ENCODE measurements at regions not wholly inside any gene's neighbourhood (a gene's known extent, or its start where the extent isn't known, plus 50 kb on each side); places are given as distances from the start of the nearest gene placed in this dataset.

DNA sequence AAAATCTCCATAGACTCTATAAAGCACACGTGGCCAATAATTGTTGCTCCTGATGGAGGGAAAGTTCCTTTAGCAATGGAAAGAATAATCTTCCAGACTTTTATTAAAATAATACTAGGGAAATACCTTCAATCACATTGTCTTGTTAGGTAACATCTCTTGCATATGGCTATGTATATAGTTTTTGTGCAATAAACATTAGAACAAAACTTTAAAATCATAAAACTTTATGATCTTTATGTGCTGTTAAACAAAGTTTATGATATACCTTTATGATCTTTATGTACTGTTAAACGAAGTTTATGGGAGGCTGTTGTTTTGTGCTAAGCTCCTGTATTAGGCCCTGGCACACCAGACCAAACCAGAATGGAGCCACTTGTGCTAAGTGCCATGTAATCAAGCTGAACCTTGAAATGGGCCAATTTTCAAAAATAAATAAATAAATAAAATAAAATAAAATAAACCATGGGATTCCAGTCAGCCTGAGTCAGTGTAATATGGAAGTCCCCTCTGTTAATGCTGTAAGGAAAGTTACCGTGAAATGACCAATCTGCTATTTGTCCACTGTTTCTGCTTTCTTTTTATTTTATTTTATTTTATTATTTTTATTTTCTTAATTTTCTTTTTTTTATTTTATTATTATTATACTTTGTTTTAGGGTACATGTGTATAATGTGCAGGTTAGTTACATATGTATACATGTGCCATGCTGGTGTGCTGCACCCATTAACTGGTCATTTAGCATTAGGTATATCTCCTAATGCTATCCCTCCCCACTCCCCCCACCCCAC, 431.3 kb downstream of the SPATA31D1 start:
- TF ChIP-seq EP300 (IDR thresholded peaks at IDR 0.05; ENCODE audit: borderline replicate concordance) (no peak), NFIC (IDR thresholded peaks at IDR 0.05) (no peak), RAD21 (IDR thresholded peaks at IDR 0.05; ENCODE audit: low read depth) (no peak), YY1 (IDR thresholded peaks at IDR 0.05; ENCODE audit: low read depth) (no peak), TAF1 (IDR thresholded peaks at IDR 0.05; ENCODE audit: low read depth) (no peak), CREB1 (IDR thresholded peaks at IDR 0.05; ENCODE audit: low read depth) (no peak)
- TF ChIP-seq, protein P1, sequence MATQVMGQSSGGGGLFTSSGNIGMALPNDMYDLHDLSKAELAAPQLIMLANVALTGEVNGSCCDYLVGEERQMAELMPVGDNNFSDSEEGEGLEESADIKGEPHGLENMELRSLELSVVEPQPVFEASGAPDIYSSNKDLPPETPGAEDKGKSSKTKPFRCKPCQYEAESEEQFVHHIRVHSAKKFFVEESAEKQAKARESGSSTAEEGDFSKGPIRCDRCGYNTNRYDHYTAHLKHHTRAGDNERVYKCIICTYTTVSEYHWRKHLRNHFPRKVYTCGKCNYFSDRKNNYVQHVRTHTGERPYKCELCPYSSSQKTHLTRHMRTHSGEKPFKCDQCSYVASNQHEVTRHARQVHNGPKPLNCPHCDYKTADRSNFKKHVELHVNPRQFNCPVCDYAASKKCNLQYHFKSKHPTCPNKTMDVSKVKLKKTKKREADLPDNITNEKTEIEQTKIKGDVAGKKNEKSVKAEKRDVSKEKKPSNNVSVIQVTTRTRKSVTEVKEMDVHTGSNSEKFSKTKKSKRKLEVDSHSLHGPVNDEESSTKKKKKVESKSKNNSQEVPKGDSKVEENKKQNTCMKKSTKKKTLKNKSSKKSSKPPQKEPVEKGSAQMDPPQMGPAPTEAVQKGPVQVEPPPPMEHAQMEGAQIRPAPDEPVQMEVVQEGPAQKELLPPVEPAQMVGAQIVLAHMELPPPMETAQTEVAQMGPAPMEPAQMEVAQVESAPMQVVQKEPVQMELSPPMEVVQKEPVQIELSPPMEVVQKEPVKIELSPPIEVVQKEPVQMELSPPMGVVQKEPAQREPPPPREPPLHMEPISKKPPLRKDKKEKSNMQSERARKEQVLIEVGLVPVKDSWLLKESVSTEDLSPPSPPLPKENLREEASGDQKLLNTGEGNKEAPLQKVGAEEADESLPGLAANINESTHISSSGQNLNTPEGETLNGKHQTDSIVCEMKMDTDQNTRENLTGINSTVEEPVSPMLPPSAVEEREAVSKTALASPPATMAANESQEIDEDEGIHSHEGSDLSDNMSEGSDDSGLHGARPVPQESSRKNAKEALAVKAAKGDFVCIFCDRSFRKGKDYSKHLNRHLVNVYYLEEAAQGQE (IDR thresholded peaks at IDR 0.05; ENCODE audit: low read depth) = no peak
- TF ChIP-seq, protein P2, sequence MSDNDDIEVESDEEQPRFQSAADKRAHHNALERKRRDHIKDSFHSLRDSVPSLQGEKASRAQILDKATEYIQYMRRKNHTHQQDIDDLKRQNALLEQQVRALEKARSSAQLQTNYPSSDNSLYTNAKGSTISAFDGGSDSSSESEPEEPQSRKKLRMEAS (IDR thresholded peaks at IDR 0.05) = no peak

Data from Ishikawa (cell line).